Fibroblast of skin of right biceps (primary cell): ENCODE measurements at regions not wholly inside any gene's neighbourhood (a gene's known extent, or its start where the extent isn't known, plus 50 kb on each side); places are given as distances from the start of the nearest gene placed in this dataset.

Source experiments
- DNase-seq: peaks from one replicate; pipeline ENCODE4 v3.0.0-alpha.2; 2013

DNA sequence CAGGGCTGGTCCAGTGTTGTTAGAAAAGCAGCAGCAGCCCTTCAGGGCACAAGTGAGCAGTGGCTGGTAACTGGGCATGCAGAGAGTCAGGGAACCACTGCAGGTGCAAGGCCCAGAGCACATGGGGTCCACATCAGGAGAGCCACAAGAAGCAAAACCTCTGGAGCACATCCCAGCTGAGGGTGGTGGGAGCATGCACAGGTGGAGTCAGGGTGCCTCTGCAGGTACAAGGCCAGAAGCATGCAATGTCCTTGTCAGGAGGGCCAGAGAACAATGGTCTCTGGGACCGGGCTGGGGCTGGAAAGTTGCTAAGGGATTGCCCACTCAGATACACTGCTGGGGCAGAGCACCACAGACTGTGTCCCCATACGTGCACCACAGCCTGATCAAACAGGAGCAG, 226.1 kb upstream of the UBE2E2 start:
- DNase-seq: no peak

DNA sequence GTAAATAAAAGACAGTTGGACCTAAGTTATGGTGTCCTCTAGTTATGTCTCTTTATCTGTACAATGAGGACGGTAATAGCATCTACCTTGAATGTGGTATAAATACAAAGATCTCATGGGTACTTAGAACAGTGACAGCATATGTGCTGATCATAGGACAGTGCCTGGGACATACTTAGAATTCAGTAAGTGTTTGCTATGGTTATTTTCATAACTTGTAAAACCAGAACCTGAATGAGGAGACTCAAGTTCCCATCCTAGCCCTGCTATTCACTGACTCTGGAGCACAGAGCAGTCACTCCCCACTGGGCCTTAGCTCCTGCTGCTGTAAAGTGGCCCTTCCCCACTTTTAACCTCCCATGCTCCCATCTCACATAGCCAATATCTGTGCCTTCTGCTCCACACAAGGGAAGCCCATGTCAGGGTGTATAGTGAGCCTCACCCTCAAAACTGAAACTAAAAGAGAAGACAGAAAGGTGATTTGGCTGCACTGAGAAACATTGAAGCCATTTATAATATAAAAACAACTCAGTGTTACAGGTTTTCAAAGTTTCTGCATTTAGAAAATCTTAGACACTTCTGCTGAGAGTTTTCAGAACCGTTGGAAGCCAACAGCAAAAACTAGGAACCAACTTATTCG, 225.4 kb upstream of the UBE2E2 start:
- DNase-seq: no peak

DNA sequence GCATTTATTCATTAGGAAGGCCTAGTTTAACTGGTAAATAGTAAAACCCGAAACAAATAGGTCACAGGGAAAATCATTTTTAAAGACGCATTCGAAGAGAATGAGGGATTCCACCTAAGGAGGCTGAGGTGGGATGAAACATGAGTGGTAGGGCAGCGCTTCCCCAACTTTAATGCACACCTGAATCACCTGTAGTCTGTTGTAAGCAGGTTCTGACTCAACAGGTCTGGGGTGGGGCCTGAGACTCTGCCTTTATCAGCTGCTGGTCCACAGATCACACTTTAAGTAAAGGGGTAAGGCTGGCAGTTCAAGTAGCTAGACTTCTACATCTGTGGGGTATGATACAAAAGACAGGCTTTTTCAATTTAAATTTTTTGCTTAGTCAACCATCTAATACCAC, 223.5 kb upstream of the UBE2E2 start:
- DNase-seq: no peak

DNA sequence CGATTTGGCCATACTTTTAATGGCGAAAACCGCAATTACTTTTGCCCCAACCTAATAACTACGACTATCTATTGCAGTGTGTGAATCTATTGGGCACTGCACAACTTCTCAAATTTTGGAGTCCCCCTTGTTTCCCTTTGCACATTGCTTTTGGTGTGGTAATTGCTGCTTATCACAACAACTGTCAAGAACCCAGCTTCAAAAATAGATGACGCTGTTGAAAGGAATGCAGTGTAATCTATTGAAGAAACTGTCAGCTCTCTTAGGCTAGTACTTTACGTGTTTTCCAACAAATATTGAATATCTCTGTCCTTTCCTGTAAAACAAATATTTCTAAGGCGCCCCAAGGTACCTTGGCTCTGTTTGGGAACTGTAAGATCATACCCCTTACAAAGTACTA, 222.8 kb upstream of the UBE2E2 start:
- peak; percentile 11 for DNase-seq

DNA sequence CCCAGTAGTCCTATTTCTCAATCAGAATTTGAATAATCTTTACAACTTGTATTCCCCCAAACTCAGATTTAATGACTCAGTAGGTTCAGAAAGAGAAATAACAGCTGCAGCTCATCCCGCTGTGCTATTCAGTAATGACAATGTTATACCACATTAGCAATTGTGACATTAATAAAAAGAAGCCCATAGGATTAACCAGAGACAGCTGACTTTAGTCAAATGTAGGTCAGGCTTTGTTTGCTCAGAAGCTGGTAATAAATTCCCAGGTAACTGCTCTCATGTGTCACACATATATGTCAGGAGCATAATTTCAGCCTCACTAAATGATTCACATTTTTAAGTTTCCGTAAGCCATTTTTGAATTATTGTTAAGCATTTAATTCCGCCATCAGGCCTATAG, 222.0 kb upstream of the UBE2E2 start:
- no peak for DNase-seq

DNA sequence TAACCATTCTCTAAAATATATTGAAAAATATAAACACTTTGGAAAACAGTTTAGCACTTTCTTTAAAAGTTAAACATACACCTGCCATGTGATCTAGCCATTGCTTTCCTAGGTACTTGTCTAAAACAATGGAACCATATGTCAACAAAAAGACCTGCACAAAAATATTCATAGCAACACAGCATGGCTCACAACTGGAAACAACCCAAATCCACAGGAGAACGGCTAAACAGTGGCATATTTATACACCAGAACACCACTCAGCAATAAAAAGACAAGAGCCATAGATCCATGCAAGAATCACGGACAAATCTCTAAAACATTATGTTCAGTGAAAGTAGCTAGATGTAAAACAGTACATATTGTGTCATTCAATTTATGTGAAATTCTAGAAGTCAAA, 221.3 kb upstream of the UBE2E2 start:
- DNase-seq: no peak

DNA sequence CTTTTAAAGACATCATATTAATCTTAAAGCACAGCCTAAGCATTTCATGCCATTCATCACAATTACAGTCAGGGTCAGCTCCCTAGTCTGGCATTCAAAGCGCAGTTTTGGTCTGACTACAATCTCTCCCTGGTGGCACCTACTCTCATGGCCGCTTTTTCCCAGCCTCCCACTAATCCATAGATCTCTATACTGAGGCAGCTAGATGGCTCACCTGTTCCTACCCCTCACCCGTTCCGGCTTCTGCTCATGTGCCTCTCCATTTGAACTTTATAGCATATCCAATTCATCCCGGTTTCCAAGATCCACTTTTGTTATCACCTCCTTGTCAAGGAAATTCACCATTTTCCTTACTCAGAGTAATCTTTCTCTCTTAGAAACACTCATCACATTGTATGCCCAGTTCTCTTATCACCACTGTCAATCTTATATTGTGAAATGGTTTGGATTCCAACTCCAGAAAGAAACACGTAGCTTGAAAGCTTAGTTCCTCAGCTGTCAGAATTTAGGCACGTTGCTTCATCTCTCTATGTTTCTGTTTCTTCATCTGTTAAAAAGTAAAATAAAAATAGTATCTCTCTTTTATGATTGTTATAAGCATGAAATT, 220.0 kb upstream of the UBE2E2 start:
- DNase-seq: no peak

DNA sequence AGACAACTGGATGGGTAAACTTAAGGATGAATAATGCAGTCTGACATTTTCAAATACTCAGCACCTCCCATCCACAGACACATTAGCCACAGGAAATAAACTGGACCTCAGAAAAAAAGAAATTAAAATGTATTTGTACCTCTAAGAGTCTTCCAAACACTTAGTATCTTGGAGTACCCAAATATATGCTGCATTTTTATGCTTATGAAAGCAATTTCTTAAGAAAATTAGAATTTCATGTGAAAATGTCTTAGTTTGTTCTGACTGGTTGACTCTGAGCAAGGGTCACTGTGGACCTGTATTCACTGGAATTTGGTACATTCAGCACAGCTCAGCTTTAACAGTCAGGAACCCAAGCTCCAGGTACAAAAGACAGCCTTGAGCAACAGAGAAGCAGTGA, 216.2 kb upstream of the UBE2E2 start:
- no peak for DNase-seq

DNA sequence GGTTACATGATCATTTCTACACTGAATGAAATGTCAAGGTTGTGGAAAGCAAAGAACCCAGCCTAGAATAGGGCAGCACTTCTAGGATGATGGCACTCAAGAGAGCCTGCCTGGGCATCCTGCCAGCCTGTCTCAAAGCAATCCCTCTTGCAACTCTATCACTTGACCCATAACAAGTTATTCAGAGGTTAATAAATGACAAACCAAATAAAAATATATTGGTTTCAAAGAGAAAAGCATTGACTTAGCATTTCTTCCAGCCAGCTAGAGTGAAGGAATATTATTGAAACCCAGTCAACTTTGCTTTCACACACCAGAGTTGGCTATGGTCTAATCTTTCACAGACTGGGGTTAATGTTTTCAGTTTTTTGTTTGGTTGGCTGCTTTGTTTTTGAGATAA, 214.6 kb upstream of the UBE2E2 start:
- no peak for DNase-seq

DNA sequence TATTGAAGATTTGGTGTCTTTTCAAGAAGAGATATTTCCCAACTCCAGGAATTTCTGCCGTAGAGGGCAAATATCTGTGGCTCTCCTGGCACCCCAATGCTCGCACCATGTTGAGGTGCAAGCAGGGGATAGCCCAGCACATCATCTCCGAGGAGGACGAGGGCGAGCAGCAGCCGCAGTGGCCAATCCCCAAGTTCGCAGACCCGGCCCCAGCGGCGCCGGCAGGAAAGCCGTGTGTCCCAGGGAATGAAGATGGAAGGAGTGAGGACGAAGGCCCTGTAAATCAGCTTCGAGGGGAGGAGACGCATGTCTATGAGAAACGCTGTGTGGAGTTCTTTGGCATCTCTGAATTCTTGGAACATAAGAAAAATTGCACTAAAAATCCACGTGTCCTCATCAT, 213.4 kb upstream of the UBE2E2 start:
- DNase-seq: no peak

DNA sequence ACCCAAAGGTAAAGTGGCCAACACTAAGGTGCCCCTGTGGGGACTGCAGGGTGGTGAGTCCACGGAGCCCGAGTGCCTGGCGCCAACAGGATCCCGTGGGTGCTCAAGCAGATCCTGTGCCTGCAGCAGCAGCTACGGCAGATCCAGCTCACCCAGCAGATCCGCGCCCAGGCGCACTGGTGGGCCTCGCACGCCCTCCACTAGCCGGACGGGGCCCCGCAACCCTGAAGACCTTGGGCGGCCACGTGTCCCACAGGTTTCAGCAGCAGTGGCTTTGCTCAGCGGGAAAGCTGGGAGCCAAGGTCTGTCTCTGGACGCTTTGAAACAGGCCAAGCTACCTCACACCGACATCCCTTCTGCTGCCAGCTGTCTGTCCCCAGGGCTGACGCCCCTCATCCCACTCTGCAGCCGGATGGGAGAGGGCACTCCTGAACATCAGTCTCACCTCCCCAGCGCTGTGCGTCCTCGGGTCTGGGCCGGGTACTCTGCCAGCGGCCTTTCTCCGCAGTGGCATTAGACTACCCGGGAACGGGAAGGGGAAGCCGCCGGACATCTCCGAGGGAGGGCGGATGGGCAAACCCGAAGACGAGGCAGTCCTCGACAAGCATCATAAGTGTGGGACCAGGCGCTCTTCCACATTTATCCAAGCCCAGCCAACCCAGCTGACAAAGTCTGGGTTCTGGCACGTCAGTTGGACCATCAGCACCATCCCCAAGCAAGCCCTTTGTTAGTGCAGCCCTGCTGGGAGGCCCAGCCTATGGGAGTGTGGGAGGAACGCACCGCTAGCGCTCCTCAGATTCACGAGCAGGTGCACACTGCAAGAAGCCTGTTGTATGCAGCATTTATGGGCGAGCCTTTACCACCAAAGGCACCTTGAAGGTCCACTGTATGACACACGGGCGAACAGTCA, 212.6 kb upstream of the UBE2E2 start:
- DNase-seq: no peak

DNA sequence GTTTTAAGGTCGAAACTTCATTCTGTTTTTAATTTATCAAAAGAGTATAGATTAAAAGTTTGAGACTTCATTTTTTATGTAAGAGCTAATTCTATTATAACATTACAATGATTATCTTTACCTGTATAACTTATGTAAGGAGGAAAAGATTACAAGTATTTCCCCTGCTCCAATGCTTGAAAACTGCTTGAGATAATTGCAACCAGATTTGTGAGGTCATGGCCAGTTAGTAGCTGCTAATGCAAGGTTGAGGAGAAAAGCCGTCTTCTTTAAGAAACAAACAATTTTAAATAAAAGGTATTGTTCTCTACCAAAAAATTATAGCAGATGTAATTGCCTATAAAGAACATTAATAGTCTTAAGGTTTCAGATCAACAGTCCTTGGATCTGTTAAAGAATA, 208.3 kb upstream of the UBE2E2 start:
- DNase-seq: no peak

DNA sequence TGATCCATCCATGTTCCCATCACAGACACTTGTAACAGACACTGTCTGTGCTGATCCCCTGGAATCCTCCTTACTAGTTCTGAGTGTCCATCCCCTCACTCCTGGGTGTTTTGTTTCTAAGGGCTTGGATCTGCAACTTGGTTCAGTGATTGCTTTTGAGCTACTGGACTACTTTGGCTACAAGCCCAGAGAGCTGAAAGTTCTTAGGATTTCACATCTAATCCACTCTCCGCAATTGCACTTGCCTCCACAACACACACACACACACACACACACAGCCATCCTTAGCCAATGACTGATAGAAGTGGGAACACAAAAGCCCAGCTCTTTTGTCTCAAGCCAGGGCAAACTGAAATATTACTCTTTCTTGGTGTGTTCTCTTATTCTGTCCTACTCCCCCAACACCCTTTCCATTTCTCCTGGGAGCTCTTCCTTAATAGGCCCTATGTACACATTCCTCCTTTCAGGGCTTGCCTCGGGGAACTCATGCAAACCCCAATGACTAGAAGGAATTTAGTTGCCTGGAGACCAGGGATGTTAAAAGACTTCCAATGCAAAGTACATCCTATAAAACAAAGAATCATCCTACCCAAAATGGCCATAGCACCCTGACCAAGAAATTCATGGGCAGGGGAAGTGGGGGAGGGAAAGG, 206.1 kb upstream of the UBE2E2 start:
- no peak for DNase-seq

DNA sequence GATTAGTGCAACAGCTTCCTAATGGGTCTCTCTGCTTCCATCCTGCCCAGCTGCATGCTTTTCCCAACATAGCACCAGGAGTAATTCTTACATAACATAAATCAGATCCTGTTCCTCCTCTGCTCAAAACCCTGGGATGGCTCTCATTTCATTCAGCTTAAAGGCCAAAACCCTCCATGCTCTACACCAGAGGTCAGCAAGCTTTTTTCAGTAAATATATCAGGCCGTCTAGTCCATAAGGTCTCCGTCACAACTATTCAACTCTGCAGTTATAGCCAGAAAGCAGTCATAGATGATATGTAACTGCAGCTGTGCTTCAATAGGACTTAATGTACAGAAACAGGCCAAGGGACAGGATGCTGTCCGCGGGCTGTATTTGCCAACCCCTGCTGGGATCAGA, 202.8 kb upstream of the UBE2E2 start:
- no peak for DNase-seq

DNA sequence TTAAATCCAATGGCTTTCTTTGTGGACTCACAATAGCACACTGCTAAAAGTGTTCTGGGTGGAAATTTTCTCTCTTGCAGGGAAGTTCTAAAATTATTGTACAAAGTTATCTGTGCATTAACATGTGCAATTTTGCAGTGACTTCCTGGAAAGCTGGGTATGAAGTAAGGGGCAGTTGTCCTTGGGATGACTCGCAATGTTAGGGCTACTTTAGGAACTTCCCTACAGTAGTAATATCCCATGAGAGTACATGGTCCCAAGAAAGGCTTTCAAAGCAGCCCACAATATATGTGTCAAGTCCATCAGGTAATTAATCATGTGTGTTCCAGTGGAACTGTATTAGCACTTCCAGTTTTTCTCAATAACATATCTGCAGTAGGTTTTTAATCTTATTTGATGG, 201.0 kb upstream of the UBE2E2 start:
- no peak for DNase-seq

DNA sequence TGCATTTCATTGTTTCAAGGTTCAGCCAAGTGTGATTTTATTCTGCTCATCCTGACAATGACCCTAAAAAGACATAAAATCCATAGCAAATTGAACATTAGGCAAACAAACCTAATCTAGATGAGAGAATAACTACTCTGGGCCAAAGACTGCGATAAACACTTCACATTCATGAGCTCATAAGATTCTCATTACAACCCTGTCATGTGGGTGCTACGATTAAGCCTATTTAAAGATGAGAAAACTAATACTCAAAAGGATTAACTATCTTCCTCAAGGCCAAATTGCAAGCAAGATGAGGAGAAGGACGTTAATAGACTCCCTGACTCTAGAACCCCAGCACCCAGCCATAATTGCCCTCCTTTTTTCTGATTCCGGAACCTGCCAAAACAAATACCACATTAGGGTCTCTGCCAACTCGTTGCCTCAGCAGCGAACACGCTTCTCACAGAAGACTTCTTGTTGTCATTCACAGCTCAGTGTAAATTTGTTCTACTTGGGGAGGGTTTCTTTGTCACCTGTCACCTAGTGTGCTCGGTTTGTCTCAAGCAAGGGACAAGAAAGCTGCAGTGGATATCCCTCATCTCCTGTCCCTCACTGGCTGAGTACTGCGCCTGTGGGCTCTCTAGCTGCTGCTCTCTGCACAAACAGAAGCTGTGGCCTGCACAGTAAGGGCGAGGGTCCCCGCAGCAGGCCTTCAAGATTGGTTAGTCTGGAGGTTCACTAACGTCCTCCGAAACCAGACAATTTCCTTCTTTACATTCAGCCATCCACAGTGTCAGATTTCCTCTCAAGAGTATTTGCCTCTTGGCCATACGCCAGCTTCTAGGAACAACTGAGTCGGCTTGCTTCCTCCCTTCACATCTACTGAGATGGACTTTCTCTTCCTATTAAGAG, 200.0 kb upstream of the UBE2E2 start:
- DNase-seq: peak; percentile 56

DNA sequence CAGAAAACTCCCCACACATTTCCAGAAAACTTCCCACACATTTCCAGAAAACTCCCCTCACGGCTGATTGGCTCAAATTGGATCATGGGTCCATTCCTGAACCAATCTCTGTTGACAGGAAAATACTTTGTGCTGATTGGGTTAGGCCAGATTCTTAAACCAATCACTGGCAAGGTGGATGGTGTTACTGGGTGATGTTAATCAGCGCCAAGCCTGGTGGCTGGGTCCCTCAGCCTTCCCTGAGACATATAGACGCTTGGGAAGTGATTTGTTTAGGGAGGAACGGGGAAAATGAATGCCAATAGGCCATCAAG, 199.4 kb upstream of the UBE2E2 start:
- DNase-seq: no peak

DNA sequence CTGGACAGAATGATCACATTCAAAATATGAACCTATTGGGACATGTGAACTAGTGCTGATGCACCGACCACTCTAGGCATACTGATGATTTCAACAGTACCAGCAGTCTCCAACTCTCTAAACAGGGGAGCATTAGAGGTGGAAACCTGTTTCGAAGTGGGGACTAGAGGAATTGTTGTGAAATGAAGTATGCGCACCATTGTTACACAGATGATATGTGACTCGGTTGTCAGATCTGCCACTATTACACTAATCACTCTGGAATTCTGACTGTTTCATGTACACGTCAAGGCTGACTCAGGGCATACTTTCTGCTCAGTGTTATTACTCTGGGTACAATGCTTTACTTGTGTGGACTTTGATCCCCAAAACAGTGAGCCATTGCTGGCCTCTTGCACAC, 198.2 kb upstream of the UBE2E2 start:
- peak; percentile 82 for DNase-seq

DNA sequence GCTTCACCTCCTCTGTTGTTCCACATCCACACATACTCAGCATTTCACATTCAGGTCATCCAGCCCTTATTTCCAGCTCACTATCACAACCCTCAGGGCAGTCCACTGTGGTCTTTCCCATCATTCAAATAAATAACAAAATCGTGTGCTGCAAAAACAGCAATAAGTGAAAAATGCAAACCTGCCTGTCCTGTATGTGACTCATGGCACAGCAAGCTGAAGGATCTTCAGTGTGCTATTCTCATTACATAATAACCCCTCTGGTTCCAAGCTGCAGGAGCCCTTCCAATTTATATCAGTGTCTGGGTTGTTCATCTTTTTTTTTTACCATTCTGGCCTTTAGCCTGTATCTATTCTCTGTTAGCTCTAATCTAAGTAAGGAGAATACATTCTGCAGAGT, 185.3 kb upstream of the UBE2E2 start:
- DNase-seq: peak; percentile 70

DNA sequence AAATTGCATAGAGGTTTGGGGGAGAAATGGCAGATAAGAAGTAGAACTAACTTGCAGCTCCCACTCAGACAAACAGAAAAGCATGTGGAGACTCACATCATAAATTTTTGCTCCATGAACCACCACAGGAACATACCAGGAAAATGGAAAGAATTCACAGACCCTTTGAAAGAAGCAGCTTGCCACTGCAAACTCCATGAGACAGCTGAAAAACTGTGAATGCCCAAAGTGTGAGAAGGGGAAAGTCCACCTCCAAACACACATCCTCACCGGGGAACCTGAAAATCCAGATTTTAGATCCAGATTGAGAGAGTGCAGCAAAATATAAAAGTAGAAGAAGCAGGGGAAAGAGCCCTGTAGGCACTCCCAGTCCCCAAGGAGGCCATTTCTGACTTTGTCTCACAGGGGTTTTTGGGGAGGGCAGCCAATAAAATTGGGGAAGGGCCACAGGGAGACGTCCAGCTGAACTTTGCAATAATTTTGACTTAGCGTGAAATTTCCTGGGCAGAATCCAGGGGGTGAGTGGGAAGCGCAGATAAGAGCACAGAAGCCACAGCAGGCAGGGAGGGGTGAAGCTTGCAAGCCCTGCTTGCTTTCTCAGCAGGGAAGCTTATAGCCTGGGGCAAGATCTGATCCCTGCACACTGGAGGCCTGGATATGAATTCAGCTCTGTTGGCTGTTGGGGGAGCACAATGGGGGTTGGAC, 183.4 kb upstream of the UBE2E2 start:
- peak; percentile 37 for DNase-seq

DNA sequence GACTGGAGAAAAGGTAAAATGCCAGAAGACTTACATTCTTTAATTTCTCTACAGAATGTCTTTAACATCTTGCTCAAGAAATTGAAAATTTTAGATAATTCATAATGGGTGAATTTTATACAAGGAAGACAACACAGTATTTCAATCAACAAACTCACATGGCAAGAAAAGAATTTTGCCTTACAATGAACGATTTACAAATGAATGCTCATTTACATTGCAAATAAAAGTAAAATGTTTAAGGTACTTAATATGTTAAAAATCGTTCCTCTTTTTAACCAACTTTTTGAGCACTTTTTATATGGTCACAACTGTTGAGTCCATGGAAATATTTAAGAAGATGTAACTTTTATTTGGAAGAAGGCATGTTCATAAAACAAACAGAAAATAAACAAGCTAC, 174.8 kb upstream of the UBE2E2 start:
- no peak for DNase-seq

DNA sequence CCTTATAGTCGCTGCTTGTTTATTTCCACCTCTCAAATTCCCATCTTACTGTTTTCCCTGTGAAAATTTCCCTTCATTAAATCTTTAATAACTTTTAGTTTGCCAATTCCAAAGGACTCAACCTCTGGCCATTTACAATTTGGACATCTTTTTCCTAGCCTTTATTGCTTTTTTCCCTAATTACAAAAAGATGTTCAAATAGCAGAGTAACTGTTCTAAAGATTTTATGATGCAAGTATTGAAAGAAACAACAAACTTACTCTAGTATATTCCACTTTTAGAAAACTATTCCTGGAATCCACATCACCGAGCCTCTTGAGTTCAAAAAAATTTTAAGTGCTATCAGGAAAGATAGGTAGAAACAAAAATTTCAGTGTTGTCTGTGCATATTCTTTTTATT, 174.1 kb upstream of the UBE2E2 start:
- no peak for DNase-seq
